Choroid plexus epithelial cell (primary cell): ENCODE measurements at regions not wholly inside any gene's neighbourhood (a gene's known extent, or its start where the extent isn't known, plus 50 kb on each side); places are given as distances from the start of the nearest gene placed in this dataset.

ENCODE experiments used
- DNase-seq: peaks from one replicate; pipeline ENCODE4 v3.0.0-alpha.2; 2010; ENCODE audit warnings: low read depth
- H3K4me3 ChIP-seq: 2 replicates; pipeline ENCODE4 v1.5.1; 2011; ENCODE audit warnings: low read depth, mild to moderate bottlenecking, control low read depth, low read length, moderate library complexity
- TF ChIP-seq, protein P1 (sequence below): conservative IDR thresholded peaks from 2 replicates; pipeline ENCODE4 v1.5.1; 2011; ENCODE audit warnings: low read depth, mild to moderate bottlenecking, control low read depth, inconsistent platforms, low read length, moderate library complexity

DNA sequence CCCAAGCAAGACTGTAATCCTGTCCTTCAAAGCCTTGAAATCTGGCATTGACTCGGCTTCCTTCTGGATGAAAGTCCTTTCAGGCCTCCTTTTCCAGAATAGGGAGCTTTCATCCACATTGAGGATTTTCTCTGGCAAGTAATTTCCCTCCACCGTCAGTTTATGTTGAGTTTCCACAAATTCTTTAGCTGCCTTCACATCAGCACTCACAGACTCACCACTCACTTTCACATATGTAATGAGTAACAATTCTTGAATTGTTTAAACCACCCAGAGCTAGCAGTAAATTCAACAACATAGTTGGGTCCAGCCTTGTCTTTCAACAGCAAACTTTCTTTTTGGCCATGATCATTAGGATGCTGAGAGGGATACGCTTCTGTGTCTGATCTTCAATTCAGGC, 84.3 kb upstream of the PRDM11 start:
- DNase-seq, result no peak
- TF ChIP-seq, protein P1, sequence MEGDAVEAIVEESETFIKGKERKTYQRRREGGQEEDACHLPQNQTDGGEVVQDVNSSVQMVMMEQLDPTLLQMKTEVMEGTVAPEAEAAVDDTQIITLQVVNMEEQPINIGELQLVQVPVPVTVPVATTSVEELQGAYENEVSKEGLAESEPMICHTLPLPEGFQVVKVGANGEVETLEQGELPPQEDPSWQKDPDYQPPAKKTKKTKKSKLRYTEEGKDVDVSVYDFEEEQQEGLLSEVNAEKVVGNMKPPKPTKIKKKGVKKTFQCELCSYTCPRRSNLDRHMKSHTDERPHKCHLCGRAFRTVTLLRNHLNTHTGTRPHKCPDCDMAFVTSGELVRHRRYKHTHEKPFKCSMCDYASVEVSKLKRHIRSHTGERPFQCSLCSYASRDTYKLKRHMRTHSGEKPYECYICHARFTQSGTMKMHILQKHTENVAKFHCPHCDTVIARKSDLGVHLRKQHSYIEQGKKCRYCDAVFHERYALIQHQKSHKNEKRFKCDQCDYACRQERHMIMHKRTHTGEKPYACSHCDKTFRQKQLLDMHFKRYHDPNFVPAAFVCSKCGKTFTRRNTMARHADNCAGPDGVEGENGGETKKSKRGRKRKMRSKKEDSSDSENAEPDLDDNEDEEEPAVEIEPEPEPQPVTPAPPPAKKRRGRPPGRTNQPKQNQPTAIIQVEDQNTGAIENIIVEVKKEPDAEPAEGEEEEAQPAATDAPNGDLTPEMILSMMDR, result no peak

GRCh38 chr11:45062974-45063635, 83.3 kb upstream of the PRDM11 start:
- H3K4me3 ChIP-seq, result no peak overlapping the region
- no peak for DNase-seq
- TF ChIP-seq, protein P1, result no peak

More for the DNA sequence above, 84.3 kb upstream of the PRDM11 start:
- no peak overlapping the region for H3K4me3 ChIP-seq

GRCh38 chr11:45063669-45064068, 82.8 kb upstream of the PRDM11 start:
- H3K4me3 ChIP-seq, result no peak overlapping the region
- no peak for DNase-seq
- TF ChIP-seq, protein P1, result no peak

- no peak overlapping the region for H3K4me3 ChIP-seq
- no peak for DNase-seq
- TF ChIP-seq, protein P1, result no peak
Observed at GRCh38 chr11:45067966-45068365, 78.5 kb upstream of the PRDM11 start.

GRCh38 chr11:45071232-45071631, 75.2 kb upstream of the PRDM11 start:
- H3K4me3 ChIP-seq, result no peak overlapping the region
- TF ChIP-seq, protein P1, result no peak
- DNase-seq, result no peak

DNA sequence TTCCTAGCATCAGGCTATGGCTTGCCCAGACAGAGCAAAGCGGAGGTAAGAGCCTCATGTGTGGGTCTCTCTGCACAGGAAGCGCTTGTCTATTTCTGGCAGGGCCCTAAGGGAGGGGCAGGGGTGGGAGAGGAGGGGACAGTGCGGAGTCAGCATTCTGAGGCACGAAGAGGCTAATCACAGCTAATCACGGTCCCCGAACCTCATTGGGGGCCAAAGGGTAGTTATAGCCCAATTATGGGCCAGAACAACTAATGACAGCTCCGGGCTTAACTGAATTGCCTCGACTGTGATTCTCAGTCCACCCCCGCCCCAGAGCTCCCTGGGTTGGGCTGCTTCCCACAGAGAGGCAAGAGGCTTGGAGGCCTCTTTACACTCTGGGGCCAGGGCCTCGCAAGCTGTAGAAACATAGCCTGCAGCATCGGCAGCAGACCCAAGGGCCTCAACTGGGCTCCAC, 72.7 kb upstream of the PRDM11 start:
- no peak for DNase-seq
- no peak overlapping the region for H3K4me3 ChIP-seq
- TF ChIP-seq, protein P1, result no peak

- no peak overlapping the region for H3K4me3 ChIP-seq
- DNase-seq, result no peak
- TF ChIP-seq, protein P1, result no peak
Observed at GRCh38 chr11:45075519-45075918, 70.9 kb upstream of the PRDM11 start.
